ENCODE measurements at regions not wholly inside any gene's neighbourhood (a gene's known extent, or its start where the extent isn't known, plus 50 kb on each side); places are given as distances from the start of the nearest gene placed in this dataset.
"Not testable (repeated sequence)": the region's sequence is repeated elsewhere in the genome, so short reads cannot be mapped to it uniquely, and the experiment has no call there.

- Histone ChIP-seq H3K36me3 (ENCODE audit: insufficient read depth, low read length) (no peaks in the 10 kb centered on the region), H3K4me1 (ENCODE audit: insufficient read depth, low read length) (no peaks in the 10 kb centered on the region), H3K27me3 (ENCODE audit: control insufficient read depth in 1 of 2, insufficient read depth in 2 of 2, low read length in 2 of 2) (no peaks in the 10 kb centered on the region), H3K9me3 (ENCODE audit: control insufficient read depth in 1 of 2, insufficient read depth in 1 of 2, low read length in 2 of 2) (peaks cover 0 to 8% of the 10 kb centered on the region in 2 experiments), H3K27ac (ENCODE audit: low read depth in 1 of 2, low read length in 2 of 2) (no peak overlapping the region), H3K4me3 (ENCODE audit: low read length) (no peak overlapping the region)
- TF ChIP-seq CTCF (IDR thresholded peaks at IDR 0.05) = no peak
- DNase-seq (no peak), ATAC-seq (ENCODE audit: poor library complexity) (no peak)
- Mint-ChIP-seq H3K4me1 (ENCODE audit: low read depth) (no peaks in the 10 kb centered on the region), H3K27ac (no peak overlapping the region), H3K4me3 (no peak overlapping the region), H3K27me3 (no peaks in the 10 kb centered on the region), H3K36me3 (ENCODE audit: low read depth) (no peaks in the 10 kb centered on the region), H3K9me3 (peaks cover 2% of the 10 kb centered on the region)
- ChIA-PET CTCF (no interaction called here), POLR2A (no interaction called here)
- intact Hi-C loops (cut with DNase I, micrococcal nuclease) = no loop called here
Measured at GRCh38 chr3:153370680-153371079, 208.7 kb downstream of the RAP2B start.

- no peak for ATAC-seq (ENCODE audit: poor library complexity)
- no peaks in the 10 kb centered on the region for H3K9me3 Mint-ChIP-seq
- TF ChIP-seq CTCF (IDR thresholded peaks at IDR 0.05) = no peak
- H3K9me3 ChIP-seq (ENCODE audit: control insufficient read depth in 1 of 2, insufficient read depth in 1 of 2, low read length in 2 of 2) = peaks cover 0 to 8% of the 10 kb centered on the region in 2 experiments
- H3K27ac ChIP-seq (ENCODE audit: low read depth in 1 of 2, low read length in 2 of 2) = no peak overlapping the region
- DNase-seq = no peak
- H3K4me1 ChIP-seq (ENCODE audit: insufficient read depth, low read length) = no peaks in the 10 kb centered on the region
- intact Hi-C loops (cut with DNase I, micrococcal nuclease) = no loop called here
- ChIA-PET CTCF (no interaction called here), POLR2A (no interaction called here)
- H3K27me3 ChIP-seq (ENCODE audit: control insufficient read depth in 1 of 2, insufficient read depth in 2 of 2, low read length in 2 of 2) = no peaks in the 10 kb centered on the region
- H3K36me3 Mint-ChIP-seq (ENCODE audit: low read depth) = no peaks in the 10 kb centered on the region
- H3K36me3 ChIP-seq (ENCODE audit: insufficient read depth, low read length) = no peaks in the 10 kb centered on the region
- no peaks in the 10 kb centered on the region for H3K27me3 Mint-ChIP-seq
- no peak overlapping the region for H3K27ac Mint-ChIP-seq
- H3K4me3 ChIP-seq (ENCODE audit: low read length) = no peak overlapping the region
- no peak overlapping the region for H3K4me3 Mint-ChIP-seq
- no peaks in the 10 kb centered on the region for H3K4me1 Mint-ChIP-seq (ENCODE audit: low read depth)
Measured at GRCh38 chr3:153372326-153372725, 210.3 kb downstream of the RAP2B start.

- H3K27ac Mint-ChIP-seq = no peak overlapping the region
- Histone ChIP-seq H3K36me3 (ENCODE audit: insufficient read depth, low read length) (no peaks in the 10 kb centered on the region), H3K4me1 (ENCODE audit: insufficient read depth, low read length) (no peaks in the 10 kb centered on the region), H3K9me3 (ENCODE audit: control insufficient read depth in 1 of 2, insufficient read depth in 1 of 2, low read length in 2 of 2) (peaks cover 0 to 8% of the 10 kb centered on the region in 2 experiments), H3K4me3 (ENCODE audit: low read length) (no peak overlapping the region), H3K27me3 (ENCODE audit: control insufficient read depth in 1 of 2, insufficient read depth in 2 of 2, low read length in 2 of 2) (no peaks in the 10 kb centered on the region), H3K27ac (ENCODE audit: low read depth in 1 of 2, low read length in 2 of 2) (no peak overlapping the region)
- ChIA-PET CTCF (no interaction called here), POLR2A (interaction anchor here (0.7 kb wide), 1 partner anchor 87 kb away, joined by 3 read pairs; no protein-coding TSS in a partner anchor)
- H3K27me3 Mint-ChIP-seq = no peaks in the 10 kb centered on the region
- H3K4me1 Mint-ChIP-seq (ENCODE audit: low read depth) = no peaks in the 10 kb centered on the region
- no peaks in the 10 kb centered on the region for H3K9me3 Mint-ChIP-seq
- no peaks in the 10 kb centered on the region for H3K36me3 Mint-ChIP-seq (ENCODE audit: low read depth)
- TF ChIP-seq CTCF (IDR thresholded peaks at IDR 0.05) = no peak
- intact Hi-C loops (cut with DNase I, micrococcal nuclease) = no loop called here
- ATAC-seq (ENCODE audit: poor library complexity) = no peak
- peak in 3 of 14 experiments; percentile 17 to 45 (median 33) for DNase-seq
- no peak overlapping the region for H3K4me3 Mint-ChIP-seq
Measured at GRCh38 chr3:153373606-153374005, 211.6 kb downstream of the RAP2B start.

GRCh38 chr3:153378366-153378765, 216.3 kb downstream of the RAP2B start:
- CTCF ChIA-PET; intact Hi-C loops (cut with DNase I, micrococcal nuclease); H3K9me3 Mint-ChIP-seq; H3K27ac Mint-ChIP-seq; ATAC-seq (ENCODE audit: poor library complexity); H3K36me3 Mint-ChIP-seq (ENCODE audit: low read depth); H3K9me3 ChIP-seq (ENCODE audit: control insufficient read depth in 1 of 2, insufficient read depth in 1 of 2, low read length in 2 of 2); H3K36me3 ChIP-seq (ENCODE audit: insufficient read depth, low read length); H3K4me3 ChIP-seq (ENCODE audit: low read length); H3K4me1 Mint-ChIP-seq (ENCODE audit: low read depth); H3K4me3 Mint-ChIP-seq; H3K4me1 ChIP-seq (ENCODE audit: insufficient read depth, low read length); H3K27me3 ChIP-seq (ENCODE audit: control insufficient read depth in 1 of 2, insufficient read depth in 2 of 2, low read length in 2 of 2); POLR2A ChIA-PET; DNase-seq; H3K27ac ChIP-seq (ENCODE audit: low read depth in 1 of 2, low read length in 2 of 2); H3K27me3 Mint-ChIP-seq: not testable (repeated sequence)
